ENCODE measurements at regions not wholly inside any gene's neighbourhood (a gene's known extent, or its start where the extent isn't known, plus 50 kb on each side); places are given as distances from the start of the nearest gene placed in this dataset.

DNA sequence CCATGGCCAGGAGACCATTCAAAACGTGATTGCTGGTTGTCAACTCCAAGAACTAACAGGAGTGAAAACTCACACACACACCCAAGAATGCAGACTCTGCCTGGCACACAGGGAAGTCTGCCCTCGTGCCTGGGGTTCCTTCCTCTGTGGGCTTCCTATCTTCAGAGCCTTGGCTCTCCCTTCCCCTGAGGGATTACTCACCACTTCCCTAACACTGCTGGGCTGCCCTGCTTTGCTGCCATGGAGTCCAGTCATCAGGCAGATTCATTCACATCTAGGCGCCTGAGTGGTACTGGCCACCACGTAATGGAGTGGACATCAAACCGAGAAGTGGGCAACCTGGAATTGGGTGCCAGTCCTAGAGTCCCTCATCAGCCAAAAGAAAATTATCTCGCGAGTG is 76.4 kb upstream of the PRSS3 start:
- TF ChIP-seq POLR2A (IDR thresholded peaks at IDR 0.05; ENCODE audit: low read depth, low read length) (no peak), TAF1 (IDR thresholded peaks at IDR 0.05; ENCODE audit: borderline replicate concordance, low read depth, low read length) (no peak), POLR2AphosphoS5 (IDR thresholded peaks at IDR 0.05; ENCODE audit: low read depth, low read length) (no peak)

All from GM12892 (cell line).